NCI-H460 (cell line): ENCODE measurements at regions not wholly inside any gene's neighbourhood (a gene's known extent, or its start where the extent isn't known, plus 50 kb on each side); places are given as distances from the start of the nearest gene placed in this dataset.
"Not testable (repeated sequence)": the region's sequence is repeated elsewhere in the genome, so short reads cannot be mapped to it uniquely, and the experiment has no call there.

Experiments used
- DNase-seq: peaks from one replicate; pipeline ENCODE4 v3.0.0-alpha.2; 2016; ENCODE audit warnings: low read depth; ENCODE audit errors: extremely low read depth

GRCh38 chr22:25348996-25349395, 129.6 kb downstream of the CRYBB2 start:
- DNase-seq, result not testable (repeated sequence)

GRCh38 chr22:25350551-25350971, 131.1 kb downstream of the CRYBB2 start:
- no peak for DNase-seq

GRCh38 chr22:25351631-25352293, 132.3 kb downstream of the CRYBB2 start:
- no peak for DNase-seq

GRCh38 chr22:25352294-25352680, 132.8 kb downstream of the CRYBB2 start:
- no peak for DNase-seq

GRCh38 chr22:25353516-25354445, 134.3 kb downstream of the CRYBB2 start:
- no peak for DNase-seq

GRCh38 chr22:25354456-25354855, 135.0 kb downstream of the CRYBB2 start:
- DNase-seq, result no peak

GRCh38 chr22:25357132-25357455, 137.7 kb downstream of the CRYBB2 start:
- DNase-seq, result no peak

GRCh38 chr22:25357606-25358420, 138.4 kb downstream of the CRYBB2 start:
- no peak for DNase-seq

GRCh38 chr22:25358421-25359170, 139.2 kb downstream of the CRYBB2 start:
- no peak for DNase-seq

- DNase-seq, result no peak
Measured at GRCh38 chr22:25359601-25360261, 140.3 kb downstream of the CRYBB2 start.

- no peak for DNase-seq
Measured at GRCh38 chr22:25360411-25360810, 141.0 kb downstream of the CRYBB2 start.

GRCh38 chr22:25360891-25361645, 141.6 kb downstream of the CRYBB2 start:
- DNase-seq, result no peak

GRCh38 chr22:25361899-25362214, 142.4 kb downstream of the CRYBB2 start:
- DNase-seq, result no peak

- DNase-seq, result peak; percentile 39
Measured at GRCh38 chr22:25362215-25362882, 142.9 kb downstream of the CRYBB2 start.

- DNase-seq, result no peak
Measured at GRCh38 chr22:25362883-25363240, 143.4 kb downstream of the CRYBB2 start.

- DNase-seq, result no peak
Measured at GRCh38 chr22:25363474-25363873, 144.0 kb downstream of the CRYBB2 start.

- no peak for DNase-seq
Measured at GRCh38 chr22:25364281-25364680, 144.8 kb downstream of the CRYBB2 start.

- DNase-seq, result no peak
Measured at GRCh38 chr22:25364736-25365241, 145.3 kb downstream of the CRYBB2 start.
